ENCODE measurements at regions not wholly inside any gene's neighbourhood (a gene's known extent, or its start where the extent isn't known, plus 50 kb on each side); places are given as distances from the start of the nearest gene placed in this dataset.

DNA sequence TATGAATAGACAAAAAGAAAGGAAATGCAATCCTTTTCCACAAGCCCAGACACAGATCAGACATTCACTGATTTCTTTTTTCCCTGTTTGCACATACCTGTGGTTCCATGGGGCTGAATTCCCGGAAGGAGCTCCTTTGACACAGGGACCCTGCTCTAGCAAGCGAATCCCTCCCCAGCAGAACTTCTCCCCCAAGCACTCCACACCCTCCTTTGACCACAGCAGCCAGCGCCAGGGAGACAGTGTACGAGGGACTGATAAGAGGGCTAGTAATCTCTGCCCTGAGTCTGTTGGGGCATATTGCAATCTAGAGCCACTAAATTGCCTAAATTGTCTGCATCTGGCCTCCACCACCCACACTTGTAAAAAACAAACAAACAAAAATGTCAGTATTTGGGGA, 83.4 kb upstream of the NTF3 start:
- no peaks in the 10 kb centered on the region for H3K9me3 ChIP-seq (ENCODE audit: low read length)
- no peaks in the 10 kb centered on the region for H3K4me1 ChIP-seq (ENCODE audit: insufficient read depth, low read length, poor library complexity, severe bottlenecking)
- TF ChIP-seq EZH2phosphoT487 (IDR thresholded peaks at IDR 0.05; ENCODE audit: borderline replicate concordance, low read depth, low read length), result no peak
- TF ChIP-seq, protein P1, sequence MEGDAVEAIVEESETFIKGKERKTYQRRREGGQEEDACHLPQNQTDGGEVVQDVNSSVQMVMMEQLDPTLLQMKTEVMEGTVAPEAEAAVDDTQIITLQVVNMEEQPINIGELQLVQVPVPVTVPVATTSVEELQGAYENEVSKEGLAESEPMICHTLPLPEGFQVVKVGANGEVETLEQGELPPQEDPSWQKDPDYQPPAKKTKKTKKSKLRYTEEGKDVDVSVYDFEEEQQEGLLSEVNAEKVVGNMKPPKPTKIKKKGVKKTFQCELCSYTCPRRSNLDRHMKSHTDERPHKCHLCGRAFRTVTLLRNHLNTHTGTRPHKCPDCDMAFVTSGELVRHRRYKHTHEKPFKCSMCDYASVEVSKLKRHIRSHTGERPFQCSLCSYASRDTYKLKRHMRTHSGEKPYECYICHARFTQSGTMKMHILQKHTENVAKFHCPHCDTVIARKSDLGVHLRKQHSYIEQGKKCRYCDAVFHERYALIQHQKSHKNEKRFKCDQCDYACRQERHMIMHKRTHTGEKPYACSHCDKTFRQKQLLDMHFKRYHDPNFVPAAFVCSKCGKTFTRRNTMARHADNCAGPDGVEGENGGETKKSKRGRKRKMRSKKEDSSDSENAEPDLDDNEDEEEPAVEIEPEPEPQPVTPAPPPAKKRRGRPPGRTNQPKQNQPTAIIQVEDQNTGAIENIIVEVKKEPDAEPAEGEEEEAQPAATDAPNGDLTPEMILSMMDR (conservative IDR thresholded peaks at IDR 0.05; ENCODE audit: low read length), result no peak
- no peak for DNase-seq (ENCODE audit: low spot score)
- H2AFZ ChIP-seq (ENCODE audit: low read length), result no peak overlapping the region
- intact Hi-C loops (cut with micrococcal nuclease; ENCODE audit: unreplicated experiment), result no loop called here
- CTCF ChIA-PET (ENCODE audit: unreplicated experiment), result no interaction called here
- no peaks in the 10 kb centered on the region for H4K20me1 ChIP-seq (ENCODE audit: insufficient read depth, low read length)
- no peak overlapping the region for H3K4me2 ChIP-seq (ENCODE audit: low read length)
- H3K36me3 ChIP-seq (ENCODE audit: insufficient read depth, low read length), result no peaks in the 10 kb centered on the region
- no TSS peak for BruUV-seq (replicated peaks)
- H3K9me2 ChIP-seq (ENCODE audit: insufficient read depth, low read length), result no peaks in the 10 kb centered on the region
- POLR2A ChIA-PET, result no interaction called here
- H3K4me3 ChIP-seq (ENCODE audit: low read depth, low read length, poor library complexity, severe bottlenecking), result no peak overlapping the region
- no peaks in the 10 kb centered on the region for H3K79me2 ChIP-seq (ENCODE audit: insufficient read depth, low read depth, low read length)
- no peak overlapping the region for H3K27ac ChIP-seq (ENCODE audit: low read depth, low read length, poor library complexity, severe bottlenecking)

DNA sequence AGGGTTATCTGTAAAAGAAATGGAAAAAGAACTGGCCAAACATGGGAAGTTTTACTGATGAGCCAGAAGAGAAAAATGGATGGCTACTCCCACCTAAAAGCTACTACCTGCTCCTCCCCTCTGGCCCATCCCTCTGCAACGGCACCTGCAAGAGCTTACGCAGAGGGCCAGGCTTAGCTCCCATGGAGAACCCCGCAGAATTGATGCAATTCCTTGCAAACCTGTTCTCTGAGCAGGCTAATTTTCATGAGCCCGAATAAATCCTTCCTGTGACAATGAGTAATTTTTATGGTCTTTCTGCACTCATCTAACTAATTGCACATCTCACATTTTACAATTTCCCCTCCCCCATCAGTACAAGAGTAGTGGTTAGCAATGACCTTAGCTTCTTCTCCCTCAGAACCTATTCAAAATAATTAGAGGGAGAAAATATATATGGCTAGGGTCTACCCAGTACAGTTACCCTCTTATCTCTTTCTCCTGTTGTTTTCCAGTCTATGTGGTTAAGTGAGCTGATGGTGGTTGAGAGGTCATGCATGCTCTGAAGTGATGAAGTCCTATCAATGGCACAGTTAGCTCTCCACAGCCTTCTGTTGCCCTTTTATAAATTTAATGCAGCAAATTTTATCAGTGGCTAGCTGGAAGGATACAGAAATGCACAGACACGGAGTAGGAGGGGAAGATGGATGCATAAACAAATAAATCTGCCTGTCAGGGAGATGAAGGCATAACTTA, 67.7 kb upstream of the NTF3 start:
- H3K4me2 ChIP-seq (ENCODE audit: low read length), result no peak overlapping the region
- no peaks in the 10 kb centered on the region for H3K9me2 ChIP-seq (ENCODE audit: insufficient read depth, low read length)
- DNase-seq (ENCODE audit: low spot score), result no peak
- no peaks in the 10 kb centered on the region for H3K79me2 ChIP-seq (ENCODE audit: insufficient read depth, low read depth, low read length)
- TF ChIP-seq, protein P1 (conservative IDR thresholded peaks at IDR 0.05; ENCODE audit: low read length), result no peak
- no peak for TF ChIP-seq EZH2phosphoT487 (IDR thresholded peaks at IDR 0.05; ENCODE audit: borderline replicate concordance, low read depth, low read length)
- no peaks in the 10 kb centered on the region for H3K9me3 ChIP-seq (ENCODE audit: low read length)
- CTCF ChIA-PET (ENCODE audit: unreplicated experiment), result no interaction called here
- POLR2A ChIA-PET, result no interaction called here
- H3K27ac ChIP-seq (ENCODE audit: low read depth, low read length, poor library complexity, severe bottlenecking), result no peak overlapping the region
- no TSS peak for BruUV-seq (replicated peaks)
- H3K4me1 ChIP-seq (ENCODE audit: insufficient read depth, low read length, poor library complexity, severe bottlenecking), result no peaks in the 10 kb centered on the region
- H3K4me3 ChIP-seq (ENCODE audit: low read depth, low read length, poor library complexity, severe bottlenecking), result no peak overlapping the region
- H2AFZ ChIP-seq (ENCODE audit: low read length), result no peak overlapping the region
- H3K36me3 ChIP-seq (ENCODE audit: insufficient read depth, low read length), result no peaks in the 10 kb centered on the region
- no peaks in the 10 kb centered on the region for H4K20me1 ChIP-seq (ENCODE audit: insufficient read depth, low read length)
- intact Hi-C loops (cut with micrococcal nuclease; ENCODE audit: unreplicated experiment), result no loop called here

DNA sequence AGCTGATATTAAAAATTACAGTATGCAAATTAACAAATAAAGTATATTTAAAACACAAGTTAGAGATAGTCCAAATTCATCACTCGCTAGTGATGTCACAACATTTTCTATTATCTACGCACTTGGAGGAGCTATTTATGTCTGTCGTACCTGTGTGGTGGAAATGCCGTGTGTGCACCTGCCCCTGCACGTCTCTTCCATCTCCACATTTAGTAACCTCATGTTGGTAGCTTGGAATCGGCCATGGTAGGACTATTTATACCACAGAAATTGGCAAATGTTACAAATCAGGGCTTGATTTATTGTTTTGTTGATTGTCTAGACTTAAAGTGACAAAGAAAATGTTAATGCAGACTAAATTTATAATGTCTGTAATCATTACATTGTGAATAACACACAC, 62.6 kb upstream of the NTF3 start:
- no TSS peak for BruUV-seq (replicated peaks)
- no peaks in the 10 kb centered on the region for H3K4me1 ChIP-seq (ENCODE audit: insufficient read depth, low read length, poor library complexity, severe bottlenecking)
- no peak overlapping the region for H3K27ac ChIP-seq (ENCODE audit: low read depth, low read length, poor library complexity, severe bottlenecking)
- H2AFZ ChIP-seq (ENCODE audit: low read length), result no peak overlapping the region
- H3K36me3 ChIP-seq (ENCODE audit: insufficient read depth, low read length), result no peaks in the 10 kb centered on the region
- CTCF ChIA-PET (ENCODE audit: unreplicated experiment), result no interaction called here
- no peak overlapping the region for H3K4me3 ChIP-seq (ENCODE audit: low read depth, low read length, poor library complexity, severe bottlenecking)
- no peaks in the 10 kb centered on the region for H3K9me3 ChIP-seq (ENCODE audit: low read length)
- no peaks in the 10 kb centered on the region for H4K20me1 ChIP-seq (ENCODE audit: insufficient read depth, low read length)
- H3K9me2 ChIP-seq (ENCODE audit: insufficient read depth, low read length), result no peaks in the 10 kb centered on the region
- no peak for DNase-seq (ENCODE audit: low spot score)
- POLR2A ChIA-PET, result interaction anchor here (0.5 kb wide), 1 partner anchor 10 kb away, joined by 3 read pairs; no protein-coding TSS in a partner anchor
- no peak overlapping the region for H3K4me2 ChIP-seq (ENCODE audit: low read length)
- H3K79me2 ChIP-seq (ENCODE audit: insufficient read depth, low read depth, low read length), result no peaks in the 10 kb centered on the region
- intact Hi-C loops (cut with micrococcal nuclease; ENCODE audit: unreplicated experiment), result no loop called here
- TF ChIP-seq, protein P1 (conservative IDR thresholded peaks at IDR 0.05; ENCODE audit: low read length), result no peak
- no peak for TF ChIP-seq EZH2phosphoT487 (IDR thresholded peaks at IDR 0.05; ENCODE audit: borderline replicate concordance, low read depth, low read length)

All from OCI-LY7 (cell line).